HCT116 (cell line): ENCODE measurements at regions not wholly inside any gene's neighbourhood (a gene's known extent, or its start where the extent isn't known, plus 50 kb on each side); places are given as distances from the start of the nearest gene placed in this dataset.

Experiments used
- ATAC-seq: fragments of 200-7000 bp; cut with Tn5 transposase; 2 replicates; pipeline ENCODE4 v1.9.1; 2020; ENCODE audit warnings: mild to moderate bottlenecking, moderate library complexity
- BruUV-seq: library from RNA; stranded (reverse); fragments of 400-500 nt; replicated peaks from 2 replicates; lab custom pipeline; 2021; lab: Mats Ljungman, UMichigan
- CTCF ChIA-PET: fragments of 300-600 bp; sonication (Branson Sonifier 250); formaldehyde crosslinking; loops from one replicate; lab custom pipeline; 2021; ENCODE audit warnings: antibody characterized with exemption; lab: Charles Lee
- POLR2A ChIA-PET: fragments of 300-600, 350-600 bp; sonication (Branson Sonifier 250); formaldehyde crosslinking; loops from one replicate; lab custom pipeline; 2021; ENCODE audit warnings: antibody characterized with exemption; lab: Charles Lee
- RAD21 ChIA-PET, 2 experiments: fragments of 300-600 bp; sonication (Branson Sonifier 250); formaldehyde crosslinking; loops; one replicate each; lab custom pipeline; 2023; ENCODE audit warnings: low total read pairs in 2 of 2; ENCODE audit not compliant: uncharacterized antibody in 2 of 2, unreplicated experiment in 2 of 2, low non-redundant PET in 1 of 2; lab: Charles Lee
- DNase-seq: peaks from one replicate; pipeline ENCODE4 v3.0.0-alpha.2; 2010; ENCODE audit warnings: low read depth, low spot score
- H2AFZ ChIP-seq: fragments of 200-600 bp; shearing (Covaris generic), sonication (generic); 2 replicates; pipeline ENCODE4 v1.6.1; 2017; ENCODE audit warnings: low read depth, mixed run types, mixed read lengths, antibody characterized with exemption, low read length; ENCODE audit not compliant: poor library complexity, severe bottlenecking
- H3K27ac ChIP-seq: 2 replicates; pipeline ENCODE4 v1.5.1; 2012; ENCODE audit warnings: low read depth, low read length
- H3K27me3 ChIP-seq: fragments of 200-600 bp; sonication (generic); 2 replicates; pipeline ENCODE4 v1.6.1; 2016; ENCODE audit warnings: mixed run types, low read length, mixed read lengths; ENCODE audit not compliant: insufficient read depth
- H3K36me3 ChIP-seq, 2 experiments: fragments of 200-500 bp in 1 of 2; fragments of 200-600 bp in 1 of 2; sonication (Bioruptor generic) in 1 of 2; sonication (generic) in 1 of 2; 2 replicates each; pipeline versions ENCODE4 v1.5.1 to v1.6.1; 2014 to 2016; ENCODE audit warnings: low read length in 2 of 2, inconsistent platforms in 1 of 2, mixed read lengths in 1 of 2, mixed run types in 1 of 2; ENCODE audit not compliant: insufficient read depth in 2 of 2, control insufficient read depth in 1 of 2
- H3K4me1 ChIP-seq, 2 experiments: fragments of 200-600 bp in 1 of 2; sonication (generic) in 1 of 2; 2 replicates each; pipeline versions ENCODE4 v1.5.1 to v1.6.1; 2012 to 2017; ENCODE audit warnings: low read length in 2 of 2, inconsistent platforms in 1 of 2, mild to moderate bottlenecking in 1 of 2, mixed read lengths in 1 of 2, mixed run types in 1 of 2, moderate library complexity in 1 of 2; ENCODE audit not compliant: insufficient read depth in 2 of 2, control insufficient read depth in 1 of 2
- H3K4me2 ChIP-seq: fragments of 200-600 bp; sonication (generic); 2 replicates; pipeline ENCODE4 v1.6.1; 2017; ENCODE audit warnings: mixed run types, low read length, mixed read lengths
- H3K4me3 ChIP-seq, 2 experiments: fragments of 200-600 bp in 1 of 2; sonication (generic) in 1 of 2; replicated peaks in 1 of 2; 2 replicates each; pipeline ENCODE4 v1.5.1; 2011 to 2016; ENCODE audit warnings: low read length in 2 of 2, control low read depth in 1 of 2, low read depth in 1 of 2, mild to moderate bottlenecking in 1 of 2, mixed read lengths in 1 of 2, mixed run types in 1 of 2
- H3K79me2 ChIP-seq: fragments of 200-600 bp; sonication (generic); 2 replicates; pipeline ENCODE4 v1.6.1; 2017; ENCODE audit warnings: mild to moderate bottlenecking, mixed run types, low read length, moderate library complexity, mixed read lengths; ENCODE audit not compliant: insufficient read depth
- H3K9ac ChIP-seq: fragments of 200-600 bp; sonication (generic); 2 replicates; pipeline ENCODE4 v1.6.1; 2016; ENCODE audit warnings: low read length, mixed read lengths
- H3K9me2 ChIP-seq: fragments of 200-600 bp; sonication (generic), shearing (Covaris generic); 2 replicates; pipeline ENCODE4 v1.6.1; 2017; ENCODE audit warnings: mixed run types, mild to moderate bottlenecking, moderate library complexity; ENCODE audit not compliant: insufficient read depth
- H3K9me3 ChIP-seq, 2 experiments: fragments of 200-500 bp in 1 of 2; fragments of 200-600 bp in 1 of 2; sonication (Bioruptor generic) in 1 of 2; sonication (generic) in 1 of 2; 2 replicates each; pipeline ENCODE4 v1.6.1; 2014 to 2017; ENCODE audit warnings: low read length in 2 of 2, mixed read lengths in 2 of 2, inconsistent platforms in 1 of 2, low read depth in 1 of 2, mild to moderate bottlenecking in 1 of 2, mixed run types in 1 of 2, moderate library complexity in 1 of 2; ENCODE audit not compliant: control insufficient read depth in 1 of 2, insufficient read depth in 1 of 2
- H4K20me1 ChIP-seq: fragments of 200-600 bp; sonication (generic), shearing (Covaris generic); 2 replicates; pipeline ENCODE4 v1.6.1; 2017; ENCODE audit warnings: mixed run types, mild to moderate bottlenecking, moderate library complexity; ENCODE audit not compliant: insufficient read depth
- CEBPB ChIP-seq: IDR thresholded peaks from 2 replicates; pipeline ENCODE4 v1.6.1; 2012; ENCODE audit warnings: low read depth
- EGR1 ChIP-seq: IDR thresholded peaks from 2 replicates; pipeline ENCODE4 v1.6.1; 2012; ENCODE audit warnings: low read depth
- ELF1 ChIP-seq: IDR thresholded peaks from 2 replicates; pipeline ENCODE4 v1.6.1; 2012; ENCODE audit warnings: low read depth, borderline replicate concordance
- EZH2 ChIP-seq: fragments of 200-600 bp; sonication (generic); IDR thresholded peaks from 2 replicates; pipeline ENCODE4 v1.6.1; 2017; ENCODE audit warnings: antibody characterized with exemption, mixed run types
- EZH2phosphoT487 ChIP-seq: fragments of 200-600 bp; IDR thresholded peaks from 2 replicates; pipeline ENCODE4 v1.6.1; 2018; ENCODE audit warnings: antibody characterized with exemption, borderline replicate concordance
- FOSL1 ChIP-seq: IDR thresholded peaks from 2 replicates; pipeline ENCODE4 v1.6.1; 2012; ENCODE audit warnings: low read depth
- POLR2A ChIP-seq: IDR thresholded peaks from 2 replicates; pipeline ENCODE4 v1.7.0; 2011; ENCODE audit warnings: borderline replicate concordance; ENCODE audit not compliant: insufficient read depth, insufficient read length; ENCODE audit errors: extremely low read depth
- RAD21 ChIP-seq: IDR thresholded peaks from 2 replicates; pipeline ENCODE4 v1.6.1; 2012; ENCODE audit warnings: low read depth, mild to moderate bottlenecking
- SIN3A ChIP-seq: IDR thresholded peaks from 2 replicates; pipeline ENCODE4 v1.6.1; 2012; ENCODE audit warnings: low read depth
- SP1 ChIP-seq: IDR thresholded peaks from 2 replicates; pipeline ENCODE4 v1.6.1; 2012; ENCODE audit warnings: low read depth
- ZFX ChIP-seq: fragments of 450-650 bp; IDR thresholded peaks from 2 replicates; pipeline ENCODE4 v1.6.1; 2017
- ZNF274 ChIP-seq: fragments of 200-500 bp; sonication (Bioruptor generic); IDR thresholded peaks from 2 replicates; pipeline ENCODE4 v1.6.1; 2014; ENCODE audit warnings: mild to moderate bottlenecking, low read depth, low read length, inconsistent platforms
- intact Hi-C: fragments of 100-400 bp; cut with micrococcal nuclease; formaldehyde crosslinking; loops from 2 replicates; pipeline ENCODE4 v1.10.0; 2022
- TF ChIP-seq, protein P1 (sequence below): IDR thresholded peaks from 2 replicates; pipeline ENCODE4 v1.6.1; 2012; ENCODE audit warnings: low read depth
- TF ChIP-seq, protein P2 (sequence below): IDR thresholded peaks from 2 replicates; pipeline ENCODE4 v1.6.1; 2011; ENCODE audit warnings: mild to moderate bottlenecking, low read length, moderate library complexity; ENCODE audit not compliant: insufficient replicate concordance; ENCODE audit errors: extremely low read depth
- TF ChIP-seq, protein P3 (sequence below): IDR thresholded peaks from 2 replicates; pipeline ENCODE4 v1.6.1; 2012

DNA sequence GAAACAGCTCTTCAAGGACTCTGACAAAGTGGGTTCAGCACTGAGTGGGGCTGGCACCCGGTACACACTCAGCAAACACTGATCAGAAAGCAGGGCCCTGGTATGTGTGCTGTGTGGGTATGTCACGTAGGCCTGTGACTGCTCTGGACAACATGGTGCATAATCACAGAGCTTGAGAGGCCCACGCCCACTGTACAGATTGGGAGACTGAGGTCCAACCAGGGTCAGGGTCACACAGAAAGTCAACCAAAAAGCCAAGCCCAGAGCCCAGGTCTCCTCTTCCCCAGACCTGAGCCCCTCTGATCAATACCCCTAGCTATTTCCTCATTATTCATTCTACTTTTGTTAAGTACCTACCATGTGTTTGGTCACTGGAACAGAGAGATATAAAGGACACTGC, 166.1 kb upstream of the LINGO1 start:
- H3K27me3 ChIP-seq, result no peaks in the 10 kb centered on the region
- intact Hi-C loops, result no loop called here
- H3K79me2 ChIP-seq, result no peaks in the 10 kb centered on the region
- no peaks in the 10 kb centered on the region for H3K9me2 ChIP-seq
- ChIA-PET RAD21 (no interaction called here), CTCF (no interaction called here), POLR2A (no interaction called here)
- H3K9me3 ChIP-seq, result no peaks in the 10 kb centered on the region
- no peak overlapping the region for H3K4me3 ChIP-seq
- no peak overlapping the region for H3K4me2 ChIP-seq
- ATAC-seq (no peak), DNase-seq (no peak)
- H2AFZ ChIP-seq, result no peak overlapping the region
- H3K4me1 ChIP-seq, result no peaks in the 10 kb centered on the region
- no peaks in the 10 kb centered on the region for H3K36me3 ChIP-seq
- H3K9ac ChIP-seq, result no peak overlapping the region
- H3K27ac ChIP-seq, result no peak overlapping the region
- TF ChIP-seq EZH2phosphoT487 (no peak), FOSL1 (no peak), CEBPB (no peak), ZNF274 (no peak), ZFX (no peak), ELF1 (no peak), SIN3A (no peak), EGR1 (no peak), POLR2A (no peak), RAD21 (no peak), EZH2 (no peak), SP1 (no peak)
- TF ChIP-seq, protein P1, sequence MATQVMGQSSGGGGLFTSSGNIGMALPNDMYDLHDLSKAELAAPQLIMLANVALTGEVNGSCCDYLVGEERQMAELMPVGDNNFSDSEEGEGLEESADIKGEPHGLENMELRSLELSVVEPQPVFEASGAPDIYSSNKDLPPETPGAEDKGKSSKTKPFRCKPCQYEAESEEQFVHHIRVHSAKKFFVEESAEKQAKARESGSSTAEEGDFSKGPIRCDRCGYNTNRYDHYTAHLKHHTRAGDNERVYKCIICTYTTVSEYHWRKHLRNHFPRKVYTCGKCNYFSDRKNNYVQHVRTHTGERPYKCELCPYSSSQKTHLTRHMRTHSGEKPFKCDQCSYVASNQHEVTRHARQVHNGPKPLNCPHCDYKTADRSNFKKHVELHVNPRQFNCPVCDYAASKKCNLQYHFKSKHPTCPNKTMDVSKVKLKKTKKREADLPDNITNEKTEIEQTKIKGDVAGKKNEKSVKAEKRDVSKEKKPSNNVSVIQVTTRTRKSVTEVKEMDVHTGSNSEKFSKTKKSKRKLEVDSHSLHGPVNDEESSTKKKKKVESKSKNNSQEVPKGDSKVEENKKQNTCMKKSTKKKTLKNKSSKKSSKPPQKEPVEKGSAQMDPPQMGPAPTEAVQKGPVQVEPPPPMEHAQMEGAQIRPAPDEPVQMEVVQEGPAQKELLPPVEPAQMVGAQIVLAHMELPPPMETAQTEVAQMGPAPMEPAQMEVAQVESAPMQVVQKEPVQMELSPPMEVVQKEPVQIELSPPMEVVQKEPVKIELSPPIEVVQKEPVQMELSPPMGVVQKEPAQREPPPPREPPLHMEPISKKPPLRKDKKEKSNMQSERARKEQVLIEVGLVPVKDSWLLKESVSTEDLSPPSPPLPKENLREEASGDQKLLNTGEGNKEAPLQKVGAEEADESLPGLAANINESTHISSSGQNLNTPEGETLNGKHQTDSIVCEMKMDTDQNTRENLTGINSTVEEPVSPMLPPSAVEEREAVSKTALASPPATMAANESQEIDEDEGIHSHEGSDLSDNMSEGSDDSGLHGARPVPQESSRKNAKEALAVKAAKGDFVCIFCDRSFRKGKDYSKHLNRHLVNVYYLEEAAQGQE, result no peak
- TF ChIP-seq, protein P2, sequence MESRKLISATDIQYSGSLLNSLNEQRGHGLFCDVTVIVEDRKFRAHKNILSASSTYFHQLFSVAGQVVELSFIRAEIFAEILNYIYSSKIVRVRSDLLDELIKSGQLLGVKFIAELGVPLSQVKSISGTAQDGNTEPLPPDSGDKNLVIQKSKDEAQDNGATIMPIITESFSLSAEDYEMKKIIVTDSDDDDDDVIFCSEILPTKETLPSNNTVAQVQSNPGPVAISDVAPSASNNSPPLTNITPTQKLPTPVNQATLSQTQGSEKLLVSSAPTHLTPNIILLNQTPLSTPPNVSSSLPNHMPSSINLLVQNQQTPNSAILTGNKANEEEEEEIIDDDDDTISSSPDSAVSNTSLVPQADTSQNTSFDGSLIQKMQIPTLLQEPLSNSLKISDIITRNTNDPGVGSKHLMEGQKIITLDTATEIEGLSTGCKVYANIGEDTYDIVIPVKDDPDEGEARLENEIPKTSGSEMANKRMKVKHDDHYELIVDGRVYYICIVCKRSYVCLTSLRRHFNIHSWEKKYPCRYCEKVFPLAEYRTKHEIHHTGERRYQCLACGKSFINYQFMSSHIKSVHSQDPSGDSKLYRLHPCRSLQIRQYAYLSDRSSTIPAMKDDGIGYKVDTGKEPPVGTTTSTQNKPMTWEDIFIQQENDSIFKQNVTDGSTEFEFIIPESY, result no peak
- TF ChIP-seq, protein P3, sequence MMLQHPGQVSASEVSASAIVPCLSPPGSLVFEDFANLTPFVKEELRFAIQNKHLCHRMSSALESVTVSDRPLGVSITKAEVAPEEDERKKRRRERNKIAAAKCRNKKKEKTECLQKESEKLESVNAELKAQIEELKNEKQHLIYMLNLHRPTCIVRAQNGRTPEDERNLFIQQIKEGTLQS, result no peak
- H4K20me1 ChIP-seq, result no peaks in the 10 kb centered on the region
- no TSS peak for BruUV-seq
